Activated T-helper 9 cell treated with anti-CD3 and anti-CD28 coated beads, Interleukin-2, amount 50 U/mL, for 16 hours (primary cell): ENCODE measurements at regions not wholly inside any gene's neighbourhood (a gene's known extent, or its start where the extent isn't known, plus 50 kb on each side); places are given as distances from the start of the nearest gene placed in this dataset.

Experiments used
- DNase-seq: peaks from one replicate; pipeline ENCODE4 v3.0.0-alpha.2; 2020; ENCODE audit warnings: low read depth

DNA sequence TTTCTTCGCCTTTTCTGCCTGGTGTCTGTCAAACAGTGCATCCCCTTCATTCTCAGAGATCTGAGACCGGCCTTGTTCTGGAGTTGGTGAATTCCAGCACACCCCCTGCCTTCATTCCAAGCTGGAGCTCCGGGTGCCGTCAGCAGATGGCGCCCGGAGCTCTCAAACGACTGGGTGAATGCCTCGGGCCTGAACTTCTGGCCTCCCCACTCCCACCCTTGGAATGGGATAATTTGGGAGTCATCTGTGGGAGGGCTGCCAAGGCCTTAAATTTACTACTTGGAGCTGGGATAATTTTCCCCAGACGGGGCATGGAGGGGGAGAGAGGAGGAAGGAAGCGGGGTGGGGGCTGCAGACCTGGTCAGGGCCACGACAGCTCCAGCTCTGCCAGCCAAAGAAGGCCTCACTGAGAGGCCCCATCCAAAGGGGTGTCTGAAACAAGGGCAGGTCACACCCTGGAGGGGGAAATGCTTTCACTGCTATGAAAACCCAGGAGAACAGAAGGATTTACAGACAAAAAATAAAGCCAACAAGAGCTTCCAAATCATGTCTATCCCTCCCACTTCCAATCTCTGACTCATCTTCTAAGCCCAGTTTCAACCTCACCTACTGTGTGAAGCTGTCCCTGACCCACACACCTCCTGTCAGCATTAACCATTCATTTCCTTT is 187.9 kb downstream of the OPA1 start:
- DNase-seq, result no peak

DNA sequence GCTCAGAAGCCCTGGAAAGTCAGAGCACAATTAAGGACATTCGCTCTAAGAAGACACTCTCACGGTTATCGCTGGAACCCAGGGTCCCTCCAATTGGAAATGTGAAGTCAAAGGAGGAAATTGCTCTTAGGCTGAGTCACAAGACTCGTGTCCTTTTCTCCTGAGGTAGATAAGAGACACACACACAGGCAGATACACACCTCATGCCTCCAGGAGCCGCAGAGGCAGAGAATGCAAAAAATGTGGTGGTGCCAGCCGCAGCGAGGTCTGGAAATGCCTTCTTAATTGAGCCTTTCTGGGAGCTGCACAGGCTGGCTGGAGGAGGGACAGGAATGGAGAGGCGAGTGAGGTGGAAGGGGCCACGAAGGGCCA is 189.3 kb downstream of the OPA1 start:
- no peak for DNase-seq

DNA sequence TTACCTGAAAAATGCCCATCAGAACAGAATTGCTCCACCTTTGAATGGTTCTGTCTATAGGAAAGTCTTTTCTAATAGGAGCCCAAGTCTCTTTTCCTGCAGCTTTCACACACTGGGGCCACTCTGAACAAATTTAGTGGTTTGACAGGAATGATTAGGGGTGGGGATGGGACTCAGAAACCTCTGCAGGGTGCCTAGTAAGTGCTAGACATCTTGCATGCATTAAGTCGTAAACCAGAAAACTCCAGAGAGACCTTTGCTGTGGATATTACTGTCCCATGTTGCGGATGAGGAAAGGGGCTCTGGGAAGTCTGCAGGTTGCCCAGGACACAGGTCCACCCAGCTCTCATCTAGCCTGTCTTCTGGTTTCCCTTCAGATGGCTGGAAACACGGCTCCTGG is 189.7 kb downstream of the OPA1 start:
- DNase-seq, result no peak

DNA sequence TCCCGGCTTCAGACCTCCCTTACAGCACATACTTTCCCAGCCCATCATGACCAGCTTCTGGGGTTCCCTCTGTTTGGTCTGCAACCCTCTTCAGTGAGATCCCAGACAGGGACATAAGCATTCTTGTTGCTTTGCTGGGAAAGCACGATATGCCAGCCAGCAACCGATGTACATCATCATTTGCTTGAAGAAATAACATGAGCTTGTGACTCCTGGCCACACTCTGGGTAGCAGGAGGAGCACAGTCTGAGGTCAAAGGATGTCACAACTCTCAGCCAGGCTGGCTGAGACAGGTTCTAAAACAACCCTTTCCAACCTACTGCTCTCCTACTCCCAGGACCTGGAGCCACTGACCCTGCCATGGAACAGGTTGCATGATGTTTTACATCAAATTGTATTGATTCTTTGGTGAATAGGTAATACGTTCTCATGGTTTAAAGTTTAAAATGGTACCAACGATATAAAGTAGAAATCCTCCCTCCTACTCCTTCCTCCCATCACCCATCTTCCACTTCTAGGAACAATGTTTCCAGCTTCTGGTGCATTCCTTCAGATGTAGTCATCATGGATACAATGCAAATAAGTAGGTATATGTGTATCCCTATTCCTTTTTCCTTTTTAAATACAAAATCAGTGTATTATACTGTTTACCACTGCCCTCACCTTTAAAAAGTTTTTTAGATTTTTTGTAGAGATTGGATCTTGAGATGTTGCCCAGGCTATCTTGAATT is 190.3 kb downstream of the OPA1 start:
- DNase-seq, result no peak

DNA sequence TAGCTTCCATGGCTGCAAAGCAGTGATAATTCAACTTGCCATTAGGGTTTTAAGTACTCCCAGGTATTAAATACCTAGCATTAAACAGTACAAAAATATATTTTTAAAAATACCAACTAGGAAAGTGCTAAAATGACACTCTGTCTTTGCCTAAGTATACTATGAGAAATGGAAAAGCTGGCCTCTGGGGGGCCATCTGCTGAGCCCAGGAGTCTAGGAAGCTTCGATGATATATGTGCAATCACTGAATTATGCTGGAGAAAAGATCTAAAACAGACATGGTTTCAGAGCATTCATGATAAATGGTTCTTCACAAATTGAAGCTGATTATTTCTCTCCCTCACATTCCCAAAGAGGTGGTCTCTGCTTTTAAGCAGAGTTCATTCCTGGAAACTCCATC is 191.8 kb downstream of the OPA1 start:
- no peak for DNase-seq

DNA sequence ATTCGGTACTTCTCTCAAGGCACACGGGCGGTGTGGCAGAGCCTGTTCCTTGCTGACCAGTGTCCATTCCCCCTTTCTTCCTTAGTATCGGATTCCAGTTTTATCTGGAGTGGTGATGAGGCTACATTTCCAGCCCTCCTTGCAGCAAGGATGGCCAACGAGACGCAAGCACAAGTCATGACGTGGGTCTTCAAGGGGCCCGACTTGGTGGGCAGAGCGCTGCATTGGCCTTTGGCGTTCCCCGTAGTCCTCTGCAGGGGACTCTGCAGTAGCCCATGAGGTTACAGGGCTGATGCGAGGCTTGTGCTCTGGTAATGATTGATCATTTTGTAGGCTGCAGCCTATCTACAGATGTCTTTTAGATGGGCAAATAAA is 194.5 kb downstream of the OPA1 start:
- DNase-seq, result no peak

DNA sequence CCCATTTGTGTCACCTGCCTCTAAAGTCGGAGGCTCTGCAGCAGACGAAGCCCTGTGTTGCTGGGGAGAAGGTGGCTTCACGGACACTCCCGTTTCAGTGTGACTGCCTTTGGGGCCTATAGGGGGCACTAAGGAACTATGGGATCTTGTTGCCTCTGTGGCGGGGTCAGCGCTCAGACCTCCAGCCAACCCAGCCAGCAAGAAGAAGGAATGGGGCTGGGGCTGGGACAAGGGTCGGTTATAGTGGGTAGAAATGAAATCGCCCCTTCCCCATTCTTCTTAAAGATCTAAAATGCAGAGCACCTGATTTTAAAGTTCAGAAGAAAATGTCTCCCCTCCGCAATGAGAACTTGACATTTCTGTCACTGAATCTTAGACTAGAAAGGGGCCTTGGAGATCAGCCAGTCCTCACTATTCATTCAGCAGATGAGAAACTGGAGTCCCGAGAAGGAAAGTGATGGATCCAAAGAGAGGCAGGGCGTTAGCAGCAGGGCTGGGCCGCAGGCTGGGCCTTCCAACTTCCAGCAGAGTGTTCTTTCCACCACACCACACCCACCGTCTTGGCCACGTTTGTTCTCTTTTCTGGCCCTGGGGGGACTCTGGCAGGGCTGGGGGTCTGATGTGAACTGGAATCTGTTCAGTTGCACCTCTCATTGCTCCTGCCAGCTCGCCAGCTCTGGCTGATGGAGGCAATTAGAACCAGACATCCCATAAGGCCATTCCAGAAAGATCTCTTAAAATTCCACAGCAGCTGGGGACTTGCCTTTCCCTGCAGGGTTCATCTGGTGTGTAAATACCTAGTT is 195.4 kb downstream of the OPA1 start:
- DNase-seq, result no peak

DNA sequence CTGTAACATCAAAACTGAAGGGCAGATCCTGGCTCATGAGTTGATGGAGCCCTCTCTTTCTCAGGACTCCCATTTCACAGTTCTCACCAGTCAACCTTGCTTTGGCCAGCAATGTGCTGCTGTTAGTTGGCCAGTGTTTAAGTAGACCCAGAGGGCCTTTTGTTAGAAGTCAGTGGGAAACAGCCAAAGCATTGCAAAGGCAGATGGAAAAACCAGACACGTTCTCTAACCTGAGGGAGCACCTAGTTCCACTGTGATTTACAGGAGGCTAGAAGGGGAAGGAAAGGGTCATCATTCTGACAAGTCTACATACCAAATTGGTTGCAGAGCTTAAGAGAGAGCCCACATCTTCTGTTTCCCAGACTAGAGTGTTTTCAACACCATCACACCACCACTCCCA is 196.4 kb downstream of the OPA1 start:
- DNase-seq, result no peak

DNA sequence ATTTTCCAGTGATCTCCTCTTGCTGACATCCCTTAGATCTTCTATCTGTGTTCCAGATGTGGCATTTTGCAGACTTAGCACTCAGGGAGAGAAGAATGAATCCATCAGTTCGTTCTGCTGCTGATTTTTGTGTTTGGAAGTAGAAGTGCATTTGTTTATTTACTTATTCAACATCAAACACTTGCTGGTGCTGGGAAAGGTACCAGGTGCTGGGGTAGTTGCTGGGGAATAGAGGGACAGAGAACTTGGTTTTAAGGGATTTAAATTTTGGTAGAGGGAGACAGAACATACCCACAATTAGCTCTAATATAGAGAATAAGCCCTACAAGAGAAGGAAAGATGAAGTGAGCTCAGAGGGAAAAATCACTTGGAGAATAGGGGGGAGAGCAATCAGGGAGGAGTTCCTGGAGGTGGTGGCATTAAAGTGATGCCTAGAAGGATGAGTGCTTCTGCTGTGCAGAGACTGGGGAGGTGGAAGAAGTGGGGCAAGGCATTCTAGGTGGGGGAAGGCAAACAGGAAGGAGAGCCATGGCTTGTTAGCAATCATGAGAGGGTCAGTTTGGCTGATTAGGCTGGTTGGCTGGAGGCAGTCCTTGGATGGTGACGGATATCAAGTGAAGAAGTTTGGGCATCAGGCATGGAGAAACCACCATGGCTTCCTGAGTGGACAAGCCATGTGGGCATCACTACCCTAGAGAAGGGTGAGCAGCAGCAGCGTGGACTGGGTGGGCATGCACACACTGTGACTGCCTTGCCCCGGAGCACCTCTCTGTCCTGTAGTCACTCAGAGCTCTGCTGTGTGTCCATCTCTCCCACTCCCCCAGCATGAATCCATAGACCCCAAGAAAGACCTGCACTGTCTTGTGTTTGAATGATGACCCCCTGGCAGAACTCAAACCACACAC is 197.3 kb downstream of the OPA1 start:
- DNase-seq, result no peak

DNA sequence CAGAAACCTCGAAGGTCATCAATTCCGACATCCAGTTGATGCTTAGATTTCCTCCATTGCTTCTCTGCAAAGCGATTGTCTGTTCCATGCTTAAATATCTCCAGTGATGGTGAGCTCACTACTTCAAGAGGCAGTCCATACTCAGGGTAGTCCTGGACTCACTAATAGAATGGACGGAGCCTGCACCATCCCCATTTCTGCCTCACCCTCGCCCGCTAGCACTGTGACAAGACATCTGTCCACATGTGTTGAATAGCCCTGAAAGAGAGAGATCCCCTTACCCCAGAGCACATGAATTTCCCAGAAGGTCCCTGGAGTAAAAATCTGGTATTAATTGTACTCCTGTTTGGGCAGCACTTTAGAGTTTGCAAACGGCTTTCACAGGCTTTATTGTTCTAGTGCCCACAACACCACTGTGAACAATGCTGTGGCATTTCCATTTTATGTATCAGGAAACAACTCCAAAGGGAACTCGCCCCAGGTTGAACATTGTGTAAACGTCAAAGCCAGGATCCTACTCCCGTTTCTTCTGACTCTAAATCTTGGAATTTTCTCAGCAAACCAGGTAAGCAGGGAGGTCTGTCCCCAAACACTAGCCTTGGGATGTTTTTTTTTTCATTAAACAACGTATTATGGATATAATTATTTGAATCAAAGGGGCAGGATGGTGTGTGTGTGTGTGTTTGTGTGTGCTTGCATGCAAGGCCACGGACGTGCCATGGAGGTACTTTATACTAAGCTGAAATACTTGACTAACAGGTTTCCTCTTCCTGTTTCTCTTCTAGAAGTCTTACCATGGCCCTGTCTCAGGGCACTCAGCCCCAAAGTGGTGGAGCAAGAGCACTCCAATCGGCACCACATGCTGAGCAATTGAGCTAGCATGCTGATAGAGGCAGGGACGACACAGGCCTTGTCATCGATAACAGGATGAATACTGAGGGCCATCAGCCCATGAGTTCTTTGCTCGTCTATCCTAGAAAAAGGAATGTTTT is 198.3 kb downstream of the OPA1 start:
- no peak for DNase-seq

DNA sequence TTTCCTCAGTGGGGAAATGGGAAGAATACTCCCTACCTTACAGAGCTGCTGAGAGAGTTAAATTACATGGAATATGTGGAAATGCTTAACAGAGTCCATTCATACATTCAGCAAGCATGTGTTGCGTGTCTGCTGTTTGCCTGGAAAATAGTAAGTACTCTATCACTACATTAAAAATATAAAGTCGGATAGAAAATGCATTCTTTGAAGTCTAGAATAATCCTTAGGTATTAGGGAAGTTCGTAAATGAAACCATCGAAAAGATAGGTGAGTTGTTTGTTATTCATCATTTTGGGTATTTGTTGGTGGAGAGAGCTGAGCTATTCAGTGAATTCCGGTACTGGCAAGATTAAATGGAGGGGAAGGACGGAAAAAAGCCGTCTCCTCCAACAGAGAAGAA is 200.1 kb downstream of the OPA1 start:
- DNase-seq, result no peak

DNA sequence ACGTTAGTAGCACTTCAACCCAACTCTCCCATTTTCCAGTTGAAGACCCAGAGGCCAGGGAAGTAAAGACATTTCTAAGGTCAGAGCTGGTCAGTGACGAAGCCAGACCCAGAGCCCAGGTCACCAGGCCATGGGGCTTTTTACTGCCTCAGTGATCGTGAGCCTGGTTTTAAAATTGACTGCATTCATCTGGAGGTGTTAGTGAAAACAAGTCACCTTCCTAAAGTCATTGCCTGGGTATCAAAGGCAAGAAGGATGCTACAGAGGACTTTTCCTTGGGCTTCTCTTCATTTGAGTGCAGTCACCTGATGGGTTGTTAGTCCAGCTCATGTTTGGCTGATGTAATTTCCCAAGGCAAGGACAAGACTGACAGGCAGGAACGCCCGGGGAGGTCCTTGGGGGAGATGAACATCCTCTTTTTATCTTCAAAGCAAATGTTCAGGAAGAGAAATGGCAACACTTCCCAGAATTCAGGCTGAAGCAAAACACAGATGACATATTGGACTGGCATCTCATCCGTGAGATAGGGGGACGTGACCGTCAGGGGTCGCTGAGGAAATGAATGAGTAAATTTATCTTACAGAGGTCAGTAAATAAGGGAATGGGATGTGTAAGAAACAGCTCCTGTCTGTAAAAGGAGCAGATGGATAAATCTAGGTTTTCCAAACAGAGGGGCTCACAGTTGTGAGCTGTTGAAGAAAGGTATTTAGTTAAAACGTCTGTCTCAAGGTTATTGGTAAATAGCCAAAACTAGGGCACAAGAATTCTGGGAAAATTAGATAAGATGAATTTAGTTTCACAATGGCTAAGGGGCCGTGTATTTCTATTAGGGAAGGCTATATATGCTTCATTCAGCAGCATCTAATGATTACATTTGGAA is 201.2 kb downstream of the OPA1 start:
- DNase-seq, result no peak

DNA sequence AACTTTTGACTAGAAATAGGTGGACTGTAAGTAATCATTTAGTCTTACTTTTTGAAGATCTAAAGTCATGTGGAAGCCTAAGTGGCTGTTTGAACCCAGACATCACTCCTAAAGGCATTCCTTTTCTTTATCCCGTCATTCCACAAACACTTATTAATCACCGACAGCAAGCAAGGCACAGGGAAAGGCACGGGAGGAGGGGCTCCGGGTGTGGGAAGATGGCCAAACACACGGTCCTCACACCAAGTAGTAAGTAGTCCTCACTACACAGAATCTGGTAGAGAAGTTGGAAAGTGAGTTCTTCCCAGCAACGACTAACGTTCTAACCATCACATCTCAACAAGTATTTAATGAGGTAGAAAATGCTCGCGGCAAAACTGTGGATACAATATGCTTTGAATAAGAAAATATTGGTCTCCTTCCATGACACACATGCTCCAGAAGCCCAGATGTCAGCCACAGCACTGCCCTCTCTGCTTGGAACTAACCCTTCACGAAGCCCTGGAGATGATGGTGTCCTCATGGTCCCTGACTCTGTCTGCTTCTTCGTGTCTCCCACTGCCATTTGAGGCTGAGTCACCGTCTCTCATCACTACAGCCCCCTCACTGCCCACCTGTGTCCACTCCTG is 202.2 kb downstream of the OPA1 start:
- DNase-seq, result no peak

DNA sequence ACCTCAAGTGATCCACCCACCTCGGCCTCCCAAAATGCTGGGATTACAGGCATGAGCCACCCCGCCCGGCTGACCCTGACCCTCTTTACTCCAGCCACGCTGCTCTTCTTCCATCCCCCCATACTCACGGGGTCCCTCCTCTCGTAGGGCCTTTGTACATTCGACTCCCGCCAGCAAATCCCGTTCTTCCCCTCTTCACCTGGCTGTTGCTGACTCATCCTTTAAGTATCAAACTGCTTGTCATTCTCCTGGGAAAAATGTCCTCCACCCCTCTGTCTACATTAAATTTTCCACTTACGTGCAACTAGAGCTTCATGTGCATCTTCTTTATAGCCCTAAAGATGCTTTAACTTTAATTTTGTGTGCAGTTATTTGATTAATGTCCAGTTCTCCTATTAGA is 203.1 kb downstream of the OPA1 start:
- DNase-seq, result no peak

DNA sequence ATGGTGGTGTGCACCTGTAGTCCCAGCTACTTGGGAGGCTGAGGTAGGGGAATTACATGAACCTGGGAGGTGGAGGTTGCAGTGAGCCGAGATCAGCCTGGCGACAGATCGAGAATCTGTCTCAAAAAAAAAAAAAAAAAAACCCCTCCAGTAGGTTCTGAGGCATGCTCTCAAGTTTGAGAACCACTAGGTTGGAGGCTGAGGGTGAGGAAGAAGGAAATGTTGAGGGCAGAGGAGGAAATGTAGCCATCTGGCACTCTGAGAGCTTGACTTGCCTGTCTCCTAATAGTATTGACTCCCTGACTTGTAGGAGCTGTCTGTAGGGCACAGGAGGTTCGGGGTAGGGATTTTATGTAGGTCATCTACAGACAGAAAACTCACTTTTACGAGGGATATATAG is 204.6 kb downstream of the OPA1 start:
- no peak for DNase-seq

DNA sequence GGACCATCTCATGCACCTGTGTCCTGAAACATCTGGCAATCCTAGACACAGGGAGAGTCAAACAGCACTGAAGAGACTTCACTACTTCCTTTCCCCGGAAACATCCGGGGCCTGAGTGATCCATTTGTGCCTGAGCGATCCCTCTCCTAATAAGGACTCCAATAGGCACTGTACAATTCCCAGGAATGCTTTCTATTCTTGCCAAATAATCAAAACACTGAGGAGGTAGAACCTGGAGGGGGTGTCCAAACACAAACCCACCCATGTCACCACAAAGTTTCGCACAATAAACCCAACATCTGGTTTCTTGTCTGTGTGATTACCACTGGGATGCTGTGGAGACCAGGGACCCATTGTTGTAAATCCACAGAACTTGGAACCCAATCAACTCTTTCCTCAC is 205.0 kb downstream of the OPA1 start:
- DNase-seq, result no peak

DNA sequence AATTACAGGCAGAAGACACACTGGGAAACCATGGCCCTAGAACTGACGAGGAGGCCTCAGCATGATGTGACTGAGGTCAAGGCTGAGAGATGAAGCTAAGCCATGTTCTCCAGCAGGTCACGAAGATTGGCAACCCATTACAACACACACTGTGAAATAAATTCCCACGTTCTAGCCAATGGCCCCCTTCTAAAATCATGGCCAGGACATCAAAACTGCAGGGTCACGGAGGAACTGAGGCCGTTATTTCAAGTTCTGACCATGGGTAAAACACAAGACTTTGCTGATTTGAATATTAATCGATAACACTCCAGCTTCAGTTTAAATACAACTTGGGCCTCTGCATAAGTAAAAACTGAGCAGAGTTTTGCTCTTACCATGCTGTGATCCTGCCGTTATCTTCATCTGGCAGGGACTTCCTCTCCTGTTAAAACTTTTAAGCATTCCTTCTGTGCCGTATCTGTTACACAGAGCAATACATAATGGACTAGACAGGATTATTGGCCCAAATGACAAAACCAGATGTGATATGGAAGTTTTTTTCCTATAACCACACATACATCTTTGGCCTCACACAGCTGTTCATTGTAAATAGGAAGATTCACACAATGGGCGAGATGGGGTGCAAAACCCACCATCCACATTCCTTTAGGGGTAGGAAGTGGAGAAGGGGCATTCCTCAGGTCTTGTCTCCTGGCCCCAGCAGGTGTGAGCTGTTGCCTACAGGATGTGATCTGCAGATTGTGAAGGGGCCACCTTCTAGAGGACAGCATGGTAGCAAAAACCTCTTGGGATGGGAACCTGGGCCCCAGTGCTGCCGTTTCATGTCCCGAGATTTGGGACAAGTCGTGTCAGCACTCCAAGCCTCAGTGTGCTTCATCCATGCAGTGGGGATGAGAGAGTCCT is 207.4 kb downstream of the OPA1 start:
- DNase-seq, result no peak

DNA sequence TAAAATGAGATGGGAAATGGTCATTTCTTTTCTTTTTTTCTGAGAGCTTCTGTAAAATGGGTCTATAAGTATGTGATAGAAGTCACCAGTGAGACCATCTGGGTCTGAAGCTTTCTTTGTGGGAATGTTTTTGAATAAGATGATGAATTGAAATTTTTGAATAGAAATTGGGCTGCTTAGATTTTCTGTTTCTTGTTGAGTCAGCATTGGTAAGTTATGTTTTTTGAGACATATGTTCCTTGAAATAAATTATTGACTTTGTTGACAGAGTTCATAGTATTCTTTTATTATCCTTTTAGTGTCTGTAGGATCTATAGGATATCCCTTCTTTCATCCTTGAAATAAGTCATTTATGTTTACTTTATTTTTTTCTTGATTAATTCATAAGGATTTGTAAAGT is 208.1 kb downstream of the OPA1 start:
- DNase-seq, result no peak
